RCC 7860 (cell line): ENCODE measurements at regions not wholly inside any gene's neighbourhood (a gene's known extent, or its start where the extent isn't known, plus 50 kb on each side); places are given as distances from the start of the nearest gene placed in this dataset.

Experiments
- DNase-seq: peaks from one replicate; pipeline ENCODE4 v3.0.0-alpha.2; 2015; ENCODE audit warnings: low spot score
- FAIRE-seq: peaks from 2 replicates; lab custom pipeline; 2012; peaks lifted over from hg19 to GRCh38; lab: Jason Lieb, UNC

- no peak for FAIRE-seq
- DNase-seq, result no peak
Measured at GRCh38 chr11:128198216-128198772, 389.1 kb downstream of the ETS1 start.

- DNase-seq (no peak), FAIRE-seq (no peak)
Measured at GRCh38 chr11:128196235-128196634, 391.1 kb downstream of the ETS1 start.

GRCh38 chr11:128195756-128196155, 391.6 kb downstream of the ETS1 start:
- DNase-seq, result no peak
- FAIRE-seq, result peak; percentile 75

DNA sequence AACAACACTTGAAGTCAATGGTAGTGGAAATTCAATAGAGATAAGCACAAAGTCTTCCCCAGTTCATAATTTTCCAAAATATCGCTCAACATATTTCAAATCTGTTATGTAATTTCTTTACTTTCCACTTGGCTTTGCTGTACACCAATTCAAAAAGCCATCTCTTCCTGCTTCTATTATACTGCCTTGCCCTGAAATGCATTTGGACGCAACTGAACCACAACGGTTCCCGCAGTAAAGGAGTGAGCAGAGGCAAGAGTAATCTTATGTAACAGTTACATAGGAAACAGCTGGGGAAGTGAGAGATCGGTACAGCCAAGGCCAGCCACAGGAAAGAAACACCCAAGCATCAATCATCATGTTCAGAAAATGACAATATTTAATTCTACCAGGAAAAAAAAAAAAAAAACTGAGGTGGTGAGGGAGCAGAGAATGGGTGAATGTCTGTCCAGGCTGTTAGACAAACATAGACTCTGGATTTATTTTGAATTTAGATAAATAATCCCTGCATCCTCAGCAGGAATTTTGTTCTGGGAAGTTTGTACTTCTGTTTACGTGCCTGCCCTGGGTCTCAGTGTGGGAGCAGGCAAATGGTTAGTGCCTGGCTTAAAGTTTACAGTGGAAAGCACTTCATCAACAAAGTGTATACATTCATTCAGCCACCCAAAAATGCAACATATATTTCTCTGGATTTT, 392.2 kb downstream of the ETS1 start:
- FAIRE-seq (no peak), DNase-seq (no peak)

- DNase-seq (no peak), FAIRE-seq (no peak)
Measured at GRCh38 chr11:128194216-128194615, 393.1 kb downstream of the ETS1 start.

DNA sequence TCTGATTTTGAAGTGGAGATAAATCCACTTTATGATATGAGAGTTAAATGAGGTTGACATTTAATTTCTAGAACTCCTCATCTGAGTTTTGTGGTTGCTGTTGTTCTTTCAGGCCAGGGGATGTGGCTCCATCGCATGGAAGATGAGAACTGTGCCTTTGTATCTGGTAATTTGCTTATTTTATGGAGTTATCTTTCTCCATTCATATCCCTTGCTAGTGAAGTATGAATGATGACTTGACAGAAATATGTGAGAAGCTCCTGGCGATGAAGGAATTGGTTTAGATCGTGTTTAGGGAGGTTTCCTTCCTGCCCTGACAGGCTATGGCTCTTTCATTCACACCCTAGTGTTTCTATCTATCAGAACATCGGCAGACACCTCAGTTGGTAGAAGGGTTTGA, 393.7 kb downstream of the ETS1 start:
- FAIRE-seq (no peak), DNase-seq (no peak)

GRCh38 chr11:128190312-128190711, 397.0 kb downstream of the ETS1 start:
- DNase-seq, result no peak
- no peak for FAIRE-seq

DNA sequence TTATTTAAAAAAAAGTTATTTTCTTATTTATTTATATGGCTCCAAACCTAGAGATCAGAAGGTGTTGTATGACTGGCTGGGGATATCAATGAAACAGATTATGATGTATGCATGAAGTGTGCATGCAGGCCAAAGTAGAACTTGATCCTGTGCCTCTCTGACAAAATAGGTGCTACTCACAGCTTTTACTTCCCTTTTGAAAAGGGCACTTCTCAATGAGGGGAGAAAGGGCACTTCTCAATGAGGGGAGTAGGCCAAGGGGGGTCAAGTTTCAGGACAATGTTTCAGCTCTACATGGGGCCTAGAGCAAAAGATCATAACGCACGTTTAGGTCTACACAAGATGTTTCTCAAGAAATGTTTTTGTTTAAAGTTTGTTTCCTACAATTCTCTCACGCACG, 397.5 kb downstream of the ETS1 start:
- no peak for FAIRE-seq

GRCh38 chr11:128188346-128189004, 398.9 kb downstream of the ETS1 start:
- FAIRE-seq (no peak), DNase-seq (no peak)

More for the DNA sequence above, 397.5 kb downstream of the ETS1 start:
- no peak for DNase-seq

GRCh38 chr11:128187835-128188234, 399.5 kb downstream of the ETS1 start:
- no peak for FAIRE-seq
- DNase-seq, result no peak

GRCh38 chr11:128187377-128187776, 400.0 kb downstream of the ETS1 start:
- FAIRE-seq, result no peak
- no peak for DNase-seq

DNA sequence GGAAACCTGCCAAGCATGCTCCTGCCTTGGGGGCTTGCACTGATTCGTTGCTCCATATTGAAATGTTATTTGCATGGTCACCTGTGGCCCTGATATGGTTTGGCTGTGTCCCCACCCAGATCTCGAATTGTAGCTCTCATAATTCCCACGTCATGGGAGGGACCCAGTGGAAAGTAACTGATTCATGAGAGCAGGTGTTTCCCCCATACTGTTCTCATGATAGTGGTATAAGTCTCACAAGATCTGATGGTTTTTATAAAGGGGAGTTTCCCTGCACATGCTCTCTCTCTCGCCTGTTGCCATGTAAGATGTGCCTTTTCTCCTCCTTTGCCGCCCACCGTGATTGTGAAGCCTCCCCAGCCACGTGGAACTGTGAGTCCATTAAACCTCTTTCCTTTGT, 402.4 kb downstream of the ETS1 start:
- DNase-seq (no peak), FAIRE-seq (no peak)

DNA sequence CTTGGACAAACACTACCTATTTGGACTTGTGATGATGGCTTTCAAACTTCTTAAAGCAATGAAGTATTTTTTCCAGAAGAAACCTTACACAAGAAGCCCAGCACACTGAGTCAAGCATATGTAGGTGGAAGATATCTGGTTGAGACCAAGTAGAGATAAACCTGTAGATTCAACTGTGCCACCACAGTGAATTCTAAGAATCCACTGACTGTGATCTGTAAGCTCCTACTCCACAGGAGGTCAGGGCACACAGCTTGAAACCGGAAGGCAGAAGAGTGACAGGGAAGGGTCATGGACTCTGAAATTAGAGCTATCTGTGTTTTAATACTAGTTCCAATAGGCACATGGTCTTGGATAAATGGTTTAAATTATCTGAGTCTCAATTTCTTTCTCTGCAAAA, 404.5 kb downstream of the ETS1 start:
- DNase-seq, result peak; percentile 18
- no peak for FAIRE-seq

DNA sequence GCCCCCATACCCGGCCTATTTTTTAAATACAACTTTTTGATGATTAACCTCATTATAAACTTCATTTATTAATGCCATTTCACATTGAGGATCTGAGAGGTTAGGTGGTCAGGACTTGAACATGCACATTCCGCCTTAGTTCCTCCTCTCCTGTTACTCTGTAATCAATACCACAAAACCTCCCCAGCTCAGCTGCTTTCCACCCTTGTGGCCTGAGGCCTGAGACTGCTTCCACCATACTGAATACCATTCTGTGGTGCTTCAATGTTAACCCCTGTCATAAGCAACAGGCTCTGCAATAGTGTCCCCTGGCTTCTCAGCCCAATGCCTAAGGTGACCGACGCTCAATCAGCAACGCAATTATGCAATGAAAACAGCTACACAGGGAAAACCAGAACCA, 405.4 kb downstream of the ETS1 start:
- FAIRE-seq, result no peak
- no peak for DNase-seq

DNA sequence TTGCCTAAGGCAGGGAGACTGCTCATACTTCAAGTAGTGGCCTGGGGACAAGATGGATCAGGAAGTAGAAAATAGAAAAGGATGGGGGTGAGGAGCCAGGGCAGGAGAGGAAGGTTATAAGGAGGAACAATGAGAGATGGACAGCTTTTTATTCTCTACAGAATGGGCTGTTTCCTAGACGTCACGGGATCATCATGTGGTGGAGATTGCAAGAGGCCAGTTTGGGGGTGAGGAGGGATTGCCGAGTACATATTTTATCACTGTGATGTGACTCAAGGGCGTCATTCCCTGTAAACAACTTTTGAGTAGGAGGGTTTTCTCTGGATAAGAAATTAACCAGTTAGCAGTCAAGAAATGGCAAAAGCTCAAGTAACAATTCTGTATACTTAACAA, 406.3 kb downstream of the ETS1 start:
- FAIRE-seq, result no peak
- no peak for DNase-seq

GRCh38 chr11:128180441-128181087, 406.8 kb downstream of the ETS1 start:
- peak; percentile 86 for DNase-seq

DNA sequence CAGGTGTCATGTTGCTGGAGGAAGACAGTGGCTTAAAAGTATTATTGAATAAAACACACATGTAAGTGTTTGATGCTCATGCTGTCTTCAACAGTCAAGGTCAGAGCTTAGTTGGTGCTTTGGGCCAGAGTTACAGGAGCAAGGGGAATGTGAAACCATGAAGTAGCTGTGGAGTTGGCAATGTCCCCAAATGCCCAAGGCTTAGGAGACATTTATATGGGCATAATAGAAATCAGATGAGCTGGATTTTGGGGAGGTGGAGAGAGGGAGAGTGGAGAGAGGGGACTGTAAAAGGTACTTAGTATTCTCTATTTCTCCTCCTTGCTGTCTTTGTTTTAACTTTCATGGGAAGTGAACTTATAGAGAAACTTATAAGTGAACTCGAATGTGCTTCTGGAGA, 407.8 kb downstream of the ETS1 start:
- no peak for FAIRE-seq
- DNase-seq, result no peak

More at GRCh38 chr11:128180441-128181087, 406.8 kb downstream of the ETS1 start:
- FAIRE-seq, result peak; percentile 85

- FAIRE-seq (no peak), DNase-seq (no peak)
Measured at GRCh38 chr11:128179039-128179438, 408.3 kb downstream of the ETS1 start.

DNA sequence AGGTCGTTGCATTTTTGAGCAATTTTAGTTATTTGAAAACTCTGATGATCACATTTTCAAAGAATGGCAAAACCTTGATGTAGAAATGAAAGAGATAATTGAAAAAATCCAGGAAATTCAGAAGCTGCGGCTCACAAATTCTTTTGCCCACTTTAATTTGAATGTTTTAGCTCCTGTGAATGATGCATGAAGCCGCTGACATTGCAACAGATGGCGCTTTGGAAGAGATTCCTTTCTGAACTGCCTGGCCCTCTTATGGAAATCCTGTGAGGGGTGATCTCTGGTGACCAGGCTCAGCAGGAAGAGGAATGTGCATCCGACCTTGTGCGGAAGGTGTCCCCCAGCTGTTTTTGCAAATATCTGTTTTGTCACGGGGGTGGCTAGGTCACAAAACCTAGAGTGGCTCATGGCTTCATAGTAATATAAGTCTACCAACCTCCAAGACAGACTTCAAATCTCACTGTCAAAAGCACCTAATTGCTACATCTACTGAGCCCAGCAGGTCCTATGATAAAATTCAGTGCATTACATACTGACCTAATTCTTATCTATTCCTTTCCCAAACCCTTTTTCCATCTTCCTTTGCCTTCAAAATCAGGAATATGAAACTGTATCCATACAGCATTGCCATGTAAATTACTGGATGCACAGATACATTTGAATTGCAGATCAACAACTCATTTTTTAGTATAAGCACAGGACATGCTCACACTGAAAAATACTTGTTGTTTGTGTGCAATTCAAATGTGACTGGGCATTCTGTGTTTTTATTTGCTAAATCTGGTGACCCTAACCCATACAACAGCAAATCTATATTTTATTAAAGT, 412.7 kb downstream of the ETS1 start:
- DNase-seq (peak; percentile 42), FAIRE-seq (no peak)

DNA sequence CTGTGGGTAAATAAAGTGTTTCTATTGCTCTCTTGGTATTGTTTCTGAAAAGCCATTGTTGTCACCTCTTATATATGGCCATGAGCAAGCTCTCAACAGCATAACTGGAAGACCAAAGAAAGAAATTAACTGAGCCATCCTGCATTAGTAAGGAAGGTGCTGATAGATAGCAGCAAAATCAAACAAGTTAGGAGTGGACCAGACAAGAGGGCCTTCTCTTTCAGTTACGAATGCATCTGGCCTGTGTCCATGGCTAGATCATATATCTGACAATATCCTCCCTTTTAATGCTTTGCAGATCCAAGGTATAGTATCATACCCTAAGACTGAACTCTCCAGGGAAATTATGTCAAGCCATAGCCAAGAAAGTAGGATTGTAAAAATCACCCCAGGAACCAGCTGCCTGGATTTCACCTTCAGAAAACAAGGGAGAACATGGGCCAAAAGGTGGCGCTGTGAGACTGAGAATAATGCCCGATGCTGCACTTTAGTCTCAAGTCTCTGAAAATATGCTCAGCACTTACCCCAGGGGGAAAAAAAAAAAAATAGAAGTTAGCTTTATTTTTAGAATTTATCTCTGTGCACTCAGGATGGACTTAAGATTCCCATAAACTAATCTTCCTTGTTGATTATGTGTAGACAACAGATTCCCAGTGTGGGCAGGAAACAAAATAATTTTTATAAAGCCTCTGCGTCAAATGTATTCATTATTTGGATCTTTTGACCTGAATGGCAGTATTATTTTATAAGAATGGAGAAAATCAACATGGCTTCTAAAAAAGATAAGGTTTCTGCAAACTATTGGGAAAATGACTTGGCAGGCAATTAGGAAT, 415.1 kb downstream of the ETS1 start:
- FAIRE-seq, result peak; percentile 71
- peak; percentile 54 for DNase-seq
